HG02588 (cell line): ENCODE measurements at regions not wholly inside any gene's neighbourhood (a gene's known extent, or its start where the extent isn't known, plus 50 kb on each side); places are given as distances from the start of the nearest gene placed in this dataset.

Experiments used
- ATAC-seq: cut with Tn5 transposase; IDR thresholded peaks from one replicate; pipeline ENCODE4 v1.9.1; 2021; ENCODE audit warnings: mild to moderate bottlenecking, moderate library complexity; ENCODE audit not compliant: unreplicated experiment

- no peak for ATAC-seq
These were observed 642.5 kb upstream of the GNPDA2 start for GRCh38 chr4:45368832-45369231.

- no peak for ATAC-seq
These were observed 637.6 kb upstream of the GNPDA2 start for GRCh38 chr4:45363931-45364330.

- no peak for ATAC-seq
These were observed 632.5 kb upstream of the GNPDA2 start for GRCh38 chr4:45358573-45359506.

- no peak for ATAC-seq
These were observed 626.8 kb upstream of the GNPDA2 start for GRCh38 chr4:45353161-45353560.

- ATAC-seq: peak; percentile 88
These were observed 624.1 kb upstream of the GNPDA2 start for GRCh38 chr4:45350438-45350837.

- ATAC-seq: no peak
These were observed 623.5 kb upstream of the GNPDA2 start for GRCh38 chr4:45349859-45350258.

GRCh38 chr4:45346816-45347435 lies 620.6 kb upstream of the GNPDA2 start:
- ATAC-seq: no peak

GRCh38 chr4:45345558-45345957 lies 619.2 kb upstream of the GNPDA2 start:
- ATAC-seq: no peak

- ATAC-seq: no peak
These were observed 605.4 kb upstream of the GNPDA2 start for GRCh38 chr4:45331802-45332201.

GRCh38 chr4:45327544-45327943 lies 601.2 kb upstream of the GNPDA2 start:
- no peak for ATAC-seq

- no peak for ATAC-seq
These were observed 598.4 kb upstream of the GNPDA2 start for GRCh38 chr4:45324455-45325417.

GRCh38 chr4:45323453-45324058 lies 597.2 kb upstream of the GNPDA2 start:
- ATAC-seq: no peak

GRCh38 chr4:45317739-45318138 lies 591.4 kb upstream of the GNPDA2 start:
- no peak for ATAC-seq

- no peak for ATAC-seq
These were observed 590.9 kb upstream of the GNPDA2 start for GRCh38 chr4:45317276-45317675.

- no peak for ATAC-seq
These were observed 589.9 kb upstream of the GNPDA2 start for GRCh38 chr4:45316257-45316656.

- ATAC-seq: no peak
These were observed 576.5 kb upstream of the GNPDA2 start for GRCh38 chr4:45302828-45303227.

- ATAC-seq: no peak
These were observed 568.1 kb upstream of the GNPDA2 start for GRCh38 chr4:45294464-45294863.

GRCh38 chr4:45293335-45293734 lies 567.0 kb upstream of the GNPDA2 start:
- no peak for ATAC-seq

GRCh38 chr4:45292844-45293243 lies 566.5 kb upstream of the GNPDA2 start:
- ATAC-seq: no peak

- ATAC-seq: no peak
These were observed 558.2 kb upstream of the GNPDA2 start for GRCh38 chr4:45284400-45285085.
